ENCODE measurements at regions not wholly inside any gene's neighbourhood (a gene's known extent, or its start where the extent isn't known, plus 50 kb on each side); places are given as distances from the start of the nearest gene placed in this dataset.

- Histone ChIP-seq H2BK12ac (ENCODE audit: low read depth, low read length) (no peak overlapping the region), H3K27me3 (replicated peaks in 1 of 4; ENCODE audit: control insufficient read depth in 3 of 4, extremely low read depth in 1 of 4, insufficient read depth in 3 of 4, low read length in 3 of 4) (no peaks in the 10 kb centered on the region), H3K4me2 (ENCODE audit: insufficient read depth in 1 of 2, low read depth in 2 of 2, low read length in 2 of 2) (no peak overlapping the region), H3K4me1 (replicated peaks in 1 of 4; ENCODE audit: control insufficient read depth in 3 of 4, insufficient read depth in 4 of 4, low read length in 3 of 4) (no peaks in the 10 kb centered on the region), H3K27ac (ENCODE audit: low read depth, low read length) (no peak overlapping the region), H3K4me3 (ENCODE audit: extremely low read depth in 1 of 4, insufficient read depth in 2 of 4, low read depth in 3 of 4, low read length in 4 of 4) (no peak overlapping the region), H4K5ac (ENCODE audit: insufficient read length, low read depth, low read length) (no peak overlapping the region), H3K23ac (ENCODE audit: insufficient read length) (no peak overlapping the region), H2BK20ac (ENCODE audit: low read length) (no peak overlapping the region), H3K79me2 (ENCODE audit: control insufficient read depth in 1 of 2, insufficient read depth in 2 of 2, low read length in 2 of 2) (no peaks in the 10 kb centered on the region), H3K9me3 (ENCODE audit: insufficient read depth in 2 of 2, low read depth in 1 of 2, low read length in 1 of 2) (no peaks in the 10 kb centered on the region), H4K91ac (replicated peaks; ENCODE audit: insufficient read length, low read length) (no peak overlapping the region), H4K20me1 (replicated peaks in 1 of 2; ENCODE audit: control insufficient read depth in 1 of 2, insufficient read depth in 2 of 2, low read length in 2 of 2) (no peaks in the 10 kb centered on the region), H3K56ac (replicated peaks; ENCODE audit: insufficient read length, low read depth, low read length) (no peak overlapping the region), H3K4ac (replicated peaks; ENCODE audit: insufficient read length, low read depth, low read length) (no peak overlapping the region), H3K36me3 (ENCODE audit: control insufficient read depth in 2 of 4, insufficient read depth in 4 of 4, low read length in 3 of 4) (no peaks in the 10 kb centered on the region), H4K8ac (ENCODE audit: extremely low read depth, insufficient read depth, low read length) (no peak overlapping the region), H2AFZ (ENCODE audit: low read length) (peak overlapping the region; percentile 38; the same call in 1 of the 2 replicates), H3K9ac (replicated peaks in 1 of 4; ENCODE audit: extremely low read depth in 1 of 4, low read depth in 3 of 4, low read length in 3 of 4) (no peak overlapping the region), H3K18ac (ENCODE audit: extremely low read depth, low read length) (no peak overlapping the region), H2BK15ac (ENCODE audit: low read length) (no peak overlapping the region), H3K23me2 (ENCODE audit: low read depth, low read length) (no peaks in the 10 kb centered on the region), H3K79me1 (ENCODE audit: low read depth, low read length) (no peaks in the 10 kb centered on the region), H3K14ac (ENCODE audit: insufficient read length) (no peak overlapping the region), H2BK5ac (ENCODE audit: low read depth, low read length) (no peak overlapping the region), H2BK120ac (replicated peaks; ENCODE audit: low read depth, low read length) (no peak overlapping the region), H2AK5ac (ENCODE audit: low read depth, low read length) (no peak overlapping the region)
- POLR2A ChIA-PET (ENCODE audit: partially characterized antibody) = no interaction called here
- FAIRE-seq (no peak), DNase-seq (ENCODE audit: low read depth in 1 of 2, low spot score in 2 of 2) (no peak)
- WGBS, 2 experiments (ENCODE audit: extremely low coverage in 1 of 2, insufficient coverage in 1 of 2, insufficient read length in 1 of 2, insufficient replicate concordance in 2 of 2, low coverage in 1 of 2, low lambda C conversion rate in 2 of 2, missing lambda C conversion rate in 1 of 2) = 87% methylated on average over 6 of the region's 6 CpGs; no CpG with 5 or more reads in 1 of the 2 experiments
- CTCF ChIA-PET (ENCODE audit: partially characterized antibody) = interaction anchor here (2.2 kb wide), 1 partner anchor 13 kb away, joined by 10 read pairs; no protein-coding TSS in a partner anchor
- TF ChIP-seq CHD2 (IDR thresholded peaks at IDR 0.05; ENCODE audit: low read length) = no peak
- TF ChIP-seq SUZ12 (IDR thresholded peaks at IDR 0.05; ENCODE audit: low read length) = no peak
- TF ChIP-seq E2F6 (IDR thresholded peaks at IDR 0.05) = no peak
- TF ChIP-seq KDM5A (IDR thresholded peaks at IDR 0.05; ENCODE audit: low read length) = no peak
- no peak for TF ChIP-seq POLR2A (IDR thresholded peaks at IDR 0.05; ENCODE audit: control extremely low read depth in 1 of 2, low read depth in 2 of 2, low read length in 2 of 2)
Observed at GRCh38 chr10:81192221-81192788, 654.6 kb downstream of the SH2D4B start.
